ENCODE measurements at regions not wholly inside any gene's neighbourhood (a gene's known extent, or its start where the extent isn't known, plus 50 kb on each side); places are given as distances from the start of the nearest gene placed in this dataset.

DNA sequence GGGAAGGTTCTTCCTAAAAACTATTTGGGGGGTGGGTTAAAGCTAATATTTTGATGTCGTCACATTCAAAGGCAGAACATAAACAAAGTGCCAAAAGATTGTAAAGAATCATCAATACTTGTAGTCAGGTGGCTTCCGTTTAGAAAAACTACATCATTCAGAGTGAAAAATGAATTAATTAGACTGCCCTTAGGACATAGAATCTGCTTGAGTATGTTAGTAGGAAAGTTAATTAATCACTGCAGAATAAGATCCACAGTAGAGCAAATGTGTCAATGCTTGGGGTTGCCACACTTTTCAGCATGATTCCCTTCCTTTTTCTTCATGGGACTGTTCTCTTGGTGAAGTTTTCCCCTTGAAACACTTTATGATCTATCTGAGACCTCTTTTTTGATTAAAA, 166.8 kb upstream of the MTNR1B start:
- H3K27me3 ChIP-seq (ENCODE audit: control insufficient read depth, insufficient read depth, low read length) = no peaks in the 10 kb centered on the region
- H3K4me1 ChIP-seq (ENCODE audit: control insufficient read depth, insufficient read depth, low read length) = no peaks in the 10 kb centered on the region
- no peaks in the 10 kb centered on the region for H3K36me3 ChIP-seq (ENCODE audit: control insufficient read depth, insufficient read depth, low read length)
- no TSS peak for BruUV-seq (replicated peaks)
- ChIA-PET POLR2A (no interaction called here), CTCF (no interaction called here)
- H3K27ac ChIP-seq (ENCODE audit: low read length) = no peak overlapping the region
- intact Hi-C loops (cut with micrococcal nuclease; ENCODE audit: unreplicated experiment) (no loop called here), in situ Hi-C loops (cut with HindIII; ENCODE audit: low pct_unique_long_range_greater_than_20kb, low sequenced_read_pairs) (no loop called here)
- ATAC-seq (no peak), DNase-seq (ENCODE audit: low read depth, low spot score) (no peak)
- no peaks in the 10 kb centered on the region for H3K9me3 ChIP-seq (ENCODE audit: control insufficient read depth, insufficient read depth, low read depth, low read length)
- TF ChIP-seq, protein P1, sequence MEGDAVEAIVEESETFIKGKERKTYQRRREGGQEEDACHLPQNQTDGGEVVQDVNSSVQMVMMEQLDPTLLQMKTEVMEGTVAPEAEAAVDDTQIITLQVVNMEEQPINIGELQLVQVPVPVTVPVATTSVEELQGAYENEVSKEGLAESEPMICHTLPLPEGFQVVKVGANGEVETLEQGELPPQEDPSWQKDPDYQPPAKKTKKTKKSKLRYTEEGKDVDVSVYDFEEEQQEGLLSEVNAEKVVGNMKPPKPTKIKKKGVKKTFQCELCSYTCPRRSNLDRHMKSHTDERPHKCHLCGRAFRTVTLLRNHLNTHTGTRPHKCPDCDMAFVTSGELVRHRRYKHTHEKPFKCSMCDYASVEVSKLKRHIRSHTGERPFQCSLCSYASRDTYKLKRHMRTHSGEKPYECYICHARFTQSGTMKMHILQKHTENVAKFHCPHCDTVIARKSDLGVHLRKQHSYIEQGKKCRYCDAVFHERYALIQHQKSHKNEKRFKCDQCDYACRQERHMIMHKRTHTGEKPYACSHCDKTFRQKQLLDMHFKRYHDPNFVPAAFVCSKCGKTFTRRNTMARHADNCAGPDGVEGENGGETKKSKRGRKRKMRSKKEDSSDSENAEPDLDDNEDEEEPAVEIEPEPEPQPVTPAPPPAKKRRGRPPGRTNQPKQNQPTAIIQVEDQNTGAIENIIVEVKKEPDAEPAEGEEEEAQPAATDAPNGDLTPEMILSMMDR (IDR thresholded peaks at IDR 0.05) = no peak
- TF ChIP-seq SIN3A (IDR thresholded peaks at IDR 0.05; ENCODE audit: borderline replicate concordance, insufficient read depth, low read depth, low read length) = no peak
- no peak overlapping the region for H3K4me3 ChIP-seq (ENCODE audit: low read depth in 2 of 2, low read length in 2 of 2)

GRCh38 chr11:92803391-92803790, 166.1 kb upstream of the MTNR1B start:
- DNase-seq (ENCODE audit: low read depth, low spot score) (no peak), ATAC-seq (no peak)
- H3K4me1 ChIP-seq (ENCODE audit: control insufficient read depth, insufficient read depth, low read length) = no peaks in the 10 kb centered on the region
- POLR2A ChIA-PET = no interaction called here
- H3K36me3 ChIP-seq (ENCODE audit: control insufficient read depth, insufficient read depth, low read length) = no peaks in the 10 kb centered on the region
- H3K27me3 ChIP-seq (ENCODE audit: control insufficient read depth, insufficient read depth, low read length) = no peaks in the 10 kb centered on the region
- CTCF ChIA-PET = no interaction called here
- in situ Hi-C loops (cut with HindIII; ENCODE audit: low pct_unique_long_range_greater_than_20kb, low sequenced_read_pairs) = no loop called here
- TF ChIP-seq TCF7L2 (IDR thresholded peaks at IDR 0.05; ENCODE audit: low read depth, low read length) (no peak), SIN3A (IDR thresholded peaks at IDR 0.05; ENCODE audit: borderline replicate concordance, insufficient read depth, low read depth, low read length) (no peak), POLR2AphosphoS5 (IDR thresholded peaks at IDR 0.05; ENCODE audit: low read depth, low read length) (no peak)
- TF ChIP-seq, protein P1 (IDR thresholded peaks at IDR 0.05) = no peak
- TF ChIP-seq, protein P2, sequence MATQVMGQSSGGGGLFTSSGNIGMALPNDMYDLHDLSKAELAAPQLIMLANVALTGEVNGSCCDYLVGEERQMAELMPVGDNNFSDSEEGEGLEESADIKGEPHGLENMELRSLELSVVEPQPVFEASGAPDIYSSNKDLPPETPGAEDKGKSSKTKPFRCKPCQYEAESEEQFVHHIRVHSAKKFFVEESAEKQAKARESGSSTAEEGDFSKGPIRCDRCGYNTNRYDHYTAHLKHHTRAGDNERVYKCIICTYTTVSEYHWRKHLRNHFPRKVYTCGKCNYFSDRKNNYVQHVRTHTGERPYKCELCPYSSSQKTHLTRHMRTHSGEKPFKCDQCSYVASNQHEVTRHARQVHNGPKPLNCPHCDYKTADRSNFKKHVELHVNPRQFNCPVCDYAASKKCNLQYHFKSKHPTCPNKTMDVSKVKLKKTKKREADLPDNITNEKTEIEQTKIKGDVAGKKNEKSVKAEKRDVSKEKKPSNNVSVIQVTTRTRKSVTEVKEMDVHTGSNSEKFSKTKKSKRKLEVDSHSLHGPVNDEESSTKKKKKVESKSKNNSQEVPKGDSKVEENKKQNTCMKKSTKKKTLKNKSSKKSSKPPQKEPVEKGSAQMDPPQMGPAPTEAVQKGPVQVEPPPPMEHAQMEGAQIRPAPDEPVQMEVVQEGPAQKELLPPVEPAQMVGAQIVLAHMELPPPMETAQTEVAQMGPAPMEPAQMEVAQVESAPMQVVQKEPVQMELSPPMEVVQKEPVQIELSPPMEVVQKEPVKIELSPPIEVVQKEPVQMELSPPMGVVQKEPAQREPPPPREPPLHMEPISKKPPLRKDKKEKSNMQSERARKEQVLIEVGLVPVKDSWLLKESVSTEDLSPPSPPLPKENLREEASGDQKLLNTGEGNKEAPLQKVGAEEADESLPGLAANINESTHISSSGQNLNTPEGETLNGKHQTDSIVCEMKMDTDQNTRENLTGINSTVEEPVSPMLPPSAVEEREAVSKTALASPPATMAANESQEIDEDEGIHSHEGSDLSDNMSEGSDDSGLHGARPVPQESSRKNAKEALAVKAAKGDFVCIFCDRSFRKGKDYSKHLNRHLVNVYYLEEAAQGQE (IDR thresholded peaks at IDR 0.05; ENCODE audit: insufficient read depth in 1 of 2, low read depth in 2 of 2, low read length in 1 of 2) = no peak
- intact Hi-C loops (cut with micrococcal nuclease; ENCODE audit: unreplicated experiment) = no loop called here
- H3K4me3 ChIP-seq (ENCODE audit: low read depth in 2 of 2, low read length in 2 of 2) = no peak overlapping the region
- BruUV-seq (replicated peaks) = no TSS peak
- H3K9me3 ChIP-seq (ENCODE audit: control insufficient read depth, insufficient read depth, low read depth, low read length) = no peaks in the 10 kb centered on the region
- no peak overlapping the region for H3K27ac ChIP-seq (ENCODE audit: low read length)

Data from Panc1 (cell line).